Neural cell (in vitro differentiated cells): ENCODE measurements at regions not wholly inside any gene's neighbourhood (a gene's known extent, or its start where the extent isn't known, plus 50 kb on each side); places are given as distances from the start of the nearest gene placed in this dataset.

Experiments
- H2AFZ ChIP-seq: fragments of 200-600, 300-800 bp; sonication (generic), shearing (Covaris generic); 2 replicates; pipeline ENCODE4 v1.6.0; 2014; ENCODE audit warnings: low read depth, mild to moderate bottlenecking, antibody characterized with exemption, low read length, moderate library complexity
- H3F3A ChIP-seq: fragments of 200-600 bp; shearing (Covaris generic); 2 replicates; pipeline ENCODE4 v1.6.1; 2016; ENCODE audit warnings: mild to moderate bottlenecking, moderate library complexity, mixed read lengths, antibody characterized with exemption, low read length; ENCODE audit not compliant: insufficient read depth, poor library complexity, severe bottlenecking
- H3K27ac ChIP-seq: fragments of 200-600, 300-800 bp; sonication (generic), shearing (Covaris generic); 2 replicates; pipeline ENCODE4 v1.5.1; 2014; ENCODE audit warnings: mild to moderate bottlenecking, low read length, moderate library complexity
- H3K27me3 ChIP-seq: fragments of 300-800, 200-600 bp; sonication (generic), shearing (Covaris generic); 2 replicates; pipeline ENCODE4 v1.6.0; 2014; ENCODE audit warnings: mild to moderate bottlenecking, low read depth, low read length, moderate library complexity; ENCODE audit not compliant: insufficient read depth
- H3K36me3 ChIP-seq: fragments of 300-800, 200-600 bp; sonication (generic), shearing (Covaris generic); 2 replicates; pipeline ENCODE4 v1.5.1; 2014; ENCODE audit warnings: mild to moderate bottlenecking, antibody characterized with exemption, low read length, moderate library complexity; ENCODE audit not compliant: insufficient read depth
- H3K4me2 ChIP-seq: fragments of 300-800, 200-600 bp; sonication (generic), shearing (Covaris generic); 2 replicates; pipeline ENCODE4 v1.6.0; 2014; ENCODE audit warnings: mild to moderate bottlenecking, low read length
- H3K4me3 ChIP-seq: fragments of 300-800, 200-600 bp; sonication (generic), shearing (Covaris generic); 2 replicates; pipeline ENCODE4 v1.5.1; 2014; ENCODE audit warnings: mild to moderate bottlenecking, low read length, moderate library complexity
- H3K79me2 ChIP-seq: fragments of 200-600 bp; shearing (Covaris generic); replicated peaks from 2 replicates; pipeline ENCODE4 v1.6.0; 2014; ENCODE audit warnings: mild to moderate bottlenecking, low read length, moderate library complexity; ENCODE audit not compliant: insufficient read depth
- H3K9ac ChIP-seq: fragments of 300-800, 200-600 bp; sonication (generic), shearing (Covaris generic); 2 replicates; pipeline ENCODE4 v1.6.1; 2016; ENCODE audit warnings: mild to moderate bottlenecking, low read length, mixed read lengths
- H3K9me2 ChIP-seq: fragments of 200-600 bp; shearing (Covaris generic); 2 replicates; pipeline ENCODE4 v1.6.1; 2016; ENCODE audit warnings: mild to moderate bottlenecking, low read length, mixed read lengths; ENCODE audit not compliant: insufficient read depth
- H3K9me3 ChIP-seq: fragments of 200-600, 300-800 bp; sonication (generic), shearing (Covaris generic); 2 replicates; pipeline ENCODE4 v1.6.1; 2016; ENCODE audit warnings: mild to moderate bottlenecking, mixed run types, low read length, moderate library complexity, mixed read lengths
- H4K20me1 ChIP-seq: fragments of 200-600 bp; shearing (Covaris generic); 2 replicates; pipeline ENCODE4 v1.6.1; 2016; ENCODE audit warnings: mild to moderate bottlenecking, mixed run types; ENCODE audit not compliant: insufficient read depth
- CTCF ChIP-seq: fragments of 450-650 bp; IDR thresholded peaks from 2 replicates; pipeline ENCODE4 v1.5.1; 2014; ENCODE audit warnings: antibody characterized with exemption, mild to moderate bottlenecking, moderate library complexity; ENCODE audit not compliant: poor library complexity, severe bottlenecking
- EP300 ChIP-seq: fragments of 450-650 bp; conservative IDR thresholded peaks from 2 replicates; pipeline ENCODE4 v1.6.1; 2014; ENCODE audit warnings: antibody characterized with exemption, mild to moderate bottlenecking, moderate library complexity; ENCODE audit not compliant: poor library complexity, severe bottlenecking
- EZH2 ChIP-seq: fragments of 200-600, 300-800 bp; shearing (Covaris generic), sonication (generic); IDR thresholded peaks from 2 replicates; pipeline ENCODE4 v1.6.1; 2014; ENCODE audit warnings: antibody characterized with exemption, low read length, borderline replicate concordance, mild to moderate bottlenecking; ENCODE audit not compliant: insufficient read depth, poor library complexity, severe bottlenecking
- MXI1 ChIP-seq: fragments of 450-650 bp; conservative IDR thresholded peaks from 2 replicates; pipeline ENCODE4 v1.6.1; 2014; ENCODE audit warnings: antibody characterized with exemption, mild to moderate bottlenecking; ENCODE audit not compliant: poor library complexity, severe bottlenecking
- POLR2AphosphoS5 ChIP-seq: IDR thresholded peaks from 2 replicates; pipeline ENCODE4 v1.6.1; 2012
- RAD21 ChIP-seq: fragments of 450-650 bp; conservative IDR thresholded peaks from 2 replicates; pipeline ENCODE4 v1.6.1; 2014; ENCODE audit warnings: antibody characterized with exemption, mild to moderate bottlenecking, moderate library complexity
- SMC3 ChIP-seq: fragments of 450-650 bp; conservative IDR thresholded peaks from 2 replicates; pipeline ENCODE4 v1.6.1; 2014; ENCODE audit warnings: antibody characterized with exemption, mild to moderate bottlenecking, moderate library complexity; ENCODE audit not compliant: poor library complexity
- TAF1 ChIP-seq: IDR thresholded peaks from 2 replicates; pipeline ENCODE4 v1.6.1; 2012; ENCODE audit warnings: low read depth
- TF ChIP-seq, protein P1 (sequence below): IDR thresholded peaks from 2 replicates; pipeline ENCODE4 v1.6.1; 2012; ENCODE audit warnings: borderline replicate concordance

- H4K20me1 ChIP-seq = no peaks in the 10 kb centered on the region
- H3K4me2 ChIP-seq = no peak overlapping the region
- no peak overlapping the region for H2AFZ ChIP-seq
- H3K27ac ChIP-seq = no peak overlapping the region
- no peak overlapping the region for H3K9ac ChIP-seq
- H3K9me2 ChIP-seq = no peaks in the 10 kb centered on the region
- H3K9me3 ChIP-seq = no peaks in the 10 kb centered on the region
- no peaks in the 10 kb centered on the region for H3K79me2 ChIP-seq
- H3K27me3 ChIP-seq = no peaks in the 10 kb centered on the region
- TF ChIP-seq, protein P1, sequence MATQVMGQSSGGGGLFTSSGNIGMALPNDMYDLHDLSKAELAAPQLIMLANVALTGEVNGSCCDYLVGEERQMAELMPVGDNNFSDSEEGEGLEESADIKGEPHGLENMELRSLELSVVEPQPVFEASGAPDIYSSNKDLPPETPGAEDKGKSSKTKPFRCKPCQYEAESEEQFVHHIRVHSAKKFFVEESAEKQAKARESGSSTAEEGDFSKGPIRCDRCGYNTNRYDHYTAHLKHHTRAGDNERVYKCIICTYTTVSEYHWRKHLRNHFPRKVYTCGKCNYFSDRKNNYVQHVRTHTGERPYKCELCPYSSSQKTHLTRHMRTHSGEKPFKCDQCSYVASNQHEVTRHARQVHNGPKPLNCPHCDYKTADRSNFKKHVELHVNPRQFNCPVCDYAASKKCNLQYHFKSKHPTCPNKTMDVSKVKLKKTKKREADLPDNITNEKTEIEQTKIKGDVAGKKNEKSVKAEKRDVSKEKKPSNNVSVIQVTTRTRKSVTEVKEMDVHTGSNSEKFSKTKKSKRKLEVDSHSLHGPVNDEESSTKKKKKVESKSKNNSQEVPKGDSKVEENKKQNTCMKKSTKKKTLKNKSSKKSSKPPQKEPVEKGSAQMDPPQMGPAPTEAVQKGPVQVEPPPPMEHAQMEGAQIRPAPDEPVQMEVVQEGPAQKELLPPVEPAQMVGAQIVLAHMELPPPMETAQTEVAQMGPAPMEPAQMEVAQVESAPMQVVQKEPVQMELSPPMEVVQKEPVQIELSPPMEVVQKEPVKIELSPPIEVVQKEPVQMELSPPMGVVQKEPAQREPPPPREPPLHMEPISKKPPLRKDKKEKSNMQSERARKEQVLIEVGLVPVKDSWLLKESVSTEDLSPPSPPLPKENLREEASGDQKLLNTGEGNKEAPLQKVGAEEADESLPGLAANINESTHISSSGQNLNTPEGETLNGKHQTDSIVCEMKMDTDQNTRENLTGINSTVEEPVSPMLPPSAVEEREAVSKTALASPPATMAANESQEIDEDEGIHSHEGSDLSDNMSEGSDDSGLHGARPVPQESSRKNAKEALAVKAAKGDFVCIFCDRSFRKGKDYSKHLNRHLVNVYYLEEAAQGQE = no peak
- TF ChIP-seq POLR2AphosphoS5 (no peak), MXI1 (no peak), SMC3 (no peak), RAD21 (no peak), TAF1 (no peak), EP300 (no peak), CTCF (no peak), EZH2 (no peak)
- H3K4me3 ChIP-seq = no peak overlapping the region
- no peaks in the 10 kb centered on the region for H3F3A ChIP-seq
- no peaks in the 10 kb centered on the region for H3K36me3 ChIP-seq
Observed at GRCh38 chr12:58803908-58804307, 116.4 kb downstream of the LRIG3 start.

DNA sequence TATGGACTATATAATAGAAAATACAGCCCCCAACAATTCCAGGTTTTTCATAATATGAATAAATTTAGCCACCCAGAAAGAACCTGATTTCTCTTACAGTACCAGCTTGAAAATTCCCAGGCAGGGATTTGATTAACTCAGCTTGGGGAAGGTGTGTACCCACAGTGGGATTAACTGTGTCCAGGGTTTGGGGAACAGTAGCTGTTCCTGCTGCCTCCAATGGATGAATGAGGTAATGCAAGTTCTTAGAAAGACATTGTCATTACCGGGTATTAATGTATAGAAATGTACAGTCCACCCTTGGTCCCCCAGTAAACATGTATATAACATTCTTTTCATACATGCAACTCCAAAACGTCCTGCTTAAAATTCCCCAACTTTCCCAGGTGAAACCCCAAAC is 115.6 kb downstream of the LRIG3 start:
- H3K9me3 ChIP-seq = no peaks in the 10 kb centered on the region
- H2AFZ ChIP-seq = no peak overlapping the region
- no peaks in the 10 kb centered on the region for H3K27me3 ChIP-seq
- H3K27ac ChIP-seq = no peak overlapping the region
- no peaks in the 10 kb centered on the region for H3K79me2 ChIP-seq
- no peaks in the 10 kb centered on the region for H4K20me1 ChIP-seq
- no peaks in the 10 kb centered on the region for H3F3A ChIP-seq
- H3K9ac ChIP-seq = no peak overlapping the region
- no peak overlapping the region for H3K4me2 ChIP-seq
- no peaks in the 10 kb centered on the region for H3K36me3 ChIP-seq
- no peak overlapping the region for H3K4me3 ChIP-seq
- no peak for TF ChIP-seq EZH2
- TF ChIP-seq POLR2AphosphoS5 = no peak
- TF ChIP-seq TAF1 = no peak
- no peaks in the 10 kb centered on the region for H3K9me2 ChIP-seq

DNA sequence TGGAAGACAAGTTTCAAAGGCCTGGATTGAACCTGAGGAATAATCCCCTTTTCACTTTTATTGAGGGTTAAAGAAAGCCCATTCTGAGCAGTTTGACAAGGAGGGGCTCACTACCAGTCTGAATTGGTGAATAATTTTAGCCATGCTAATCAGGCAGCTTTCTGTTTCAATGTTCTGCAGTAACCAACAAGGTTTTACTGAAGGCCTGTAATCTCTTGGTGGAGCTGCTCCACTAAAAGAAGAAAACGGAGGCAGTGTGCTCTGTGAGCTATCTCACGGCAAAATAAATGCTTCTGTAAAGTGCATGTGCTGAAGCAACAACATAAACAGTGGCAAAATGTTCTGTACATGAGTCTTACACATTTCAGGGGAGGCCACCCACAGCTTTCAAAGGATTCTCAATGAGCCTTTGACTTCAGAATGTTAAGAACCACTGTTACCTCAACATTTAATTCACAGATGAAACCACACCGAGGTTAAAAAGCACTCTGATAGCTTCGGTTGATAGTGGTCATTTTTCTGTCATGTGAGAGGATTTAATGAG is 111.2 kb downstream of the LRIG3 start:
- no peak overlapping the region for H2AFZ ChIP-seq
- TF ChIP-seq EZH2 (no peak), SMC3 (no peak), CTCF (no peak), TAF1 (no peak), MXI1 (no peak), RAD21 (no peak)
- no peaks in the 10 kb centered on the region for H3K27me3 ChIP-seq
- no peaks in the 10 kb centered on the region for H3K9me2 ChIP-seq
- no peaks in the 10 kb centered on the region for H3K79me2 ChIP-seq
- H3K27ac ChIP-seq = no peak overlapping the region
- no peaks in the 10 kb centered on the region for H3F3A ChIP-seq
- no peak overlapping the region for H3K9ac ChIP-seq
- no peaks in the 10 kb centered on the region for H3K9me3 ChIP-seq
- H3K36me3 ChIP-seq = no peaks in the 10 kb centered on the region
- H4K20me1 ChIP-seq = no peaks in the 10 kb centered on the region
- no peak overlapping the region for H3K4me2 ChIP-seq
- no peak overlapping the region for H3K4me3 ChIP-seq
